HEK293T (cell line): ENCODE measurements at regions not wholly inside any gene's neighbourhood (a gene's known extent, or its start where the extent isn't known, plus 50 kb on each side); places are given as distances from the start of the nearest gene placed in this dataset.

Source experiments
- ARNT ChIP-seq: fragments of 450-650 bp; IDR thresholded peaks from 2 replicates; pipeline ENCODE4 v1.6.1; 2017; ENCODE audit warnings: mild to moderate bottlenecking
- BHLHE40 ChIP-seq: fragments of 450-650 bp; IDR thresholded peaks from 2 replicates; pipeline ENCODE4 v1.6.1; 2016; ENCODE audit warnings: mild to moderate bottlenecking, moderate library complexity, borderline replicate concordance
- CTBP1 ChIP-seq: fragments of 450-650 bp; IDR thresholded peaks from 2 replicates; pipeline ENCODE4 v1.6.1; 2016; ENCODE audit warnings: borderline replicate concordance
- ELF4 ChIP-seq: fragments of 450-650 bp; IDR thresholded peaks from 2 replicates; pipeline ENCODE4 v1.6.1; 2017; ENCODE audit warnings: antibody characterized with exemption
- FOXA1 ChIP-seq: fragments of 450-650 bp; IDR thresholded peaks from 2 replicates; pipeline ENCODE4 v1.6.1; 2016; ENCODE audit warnings: mild to moderate bottlenecking
- FOXK2 ChIP-seq: fragments of 450-650 bp; IDR thresholded peaks from 2 replicates; pipeline ENCODE4 v1.6.1; 2016; ENCODE audit warnings: mild to moderate bottlenecking
- HDGF ChIP-seq: fragments of 450-650 bp; IDR thresholded peaks from 2 replicates; pipeline ENCODE4 v1.6.1; 2017; ENCODE audit warnings: antibody characterized with exemption, borderline replicate concordance
- LEF1 ChIP-seq: fragments of 450-650 bp; IDR thresholded peaks from 2 replicates; pipeline ENCODE4 v1.6.1; 2017; ENCODE audit warnings: mild to moderate bottlenecking, borderline replicate concordance
- NFRKB ChIP-seq: fragments of 450-650 bp; IDR thresholded peaks from 2 replicates; pipeline ENCODE4 v1.6.1; 2016; ENCODE audit warnings: mild to moderate bottlenecking, moderate library complexity
- SP1 ChIP-seq: fragments of 450-650 bp; IDR thresholded peaks from 2 replicates; pipeline ENCODE4 v1.6.1; 2017
- SUZ12 ChIP-seq: fragments of 450-650 bp; IDR thresholded peaks from 2 replicates; pipeline ENCODE4 v1.6.1; 2016; ENCODE audit warnings: mild to moderate bottlenecking
- TARDBP ChIP-seq: fragments of 450-650 bp; IDR thresholded peaks from 2 replicates; pipeline ENCODE4 v1.6.1; 2016
- ZNF384 ChIP-seq: fragments of 450-650 bp; IDR thresholded peaks from 2 replicates; pipeline ENCODE4 v1.6.1; 2016

- TF ChIP-seq HDGF (no peak), CTBP1 (no peak), TARDBP (no peak), SP1 (no peak), SUZ12 (no peak), FOXA1 (no peak), LEF1 (no peak), ZNF384 (no peak), NFRKB (no peak), ELF4 (no peak), FOXK2 (no peak), BHLHE40 (no peak), ARNT (no peak)
These were observed 417.7 kb downstream of the INSC start for GRCh38 chr11:15532432-15532831.
